ENCODE measurements at regions not wholly inside any gene's neighbourhood (a gene's known extent, or its start where the extent isn't known, plus 50 kb on each side); places are given as distances from the start of the nearest gene placed in this dataset.

DNA sequence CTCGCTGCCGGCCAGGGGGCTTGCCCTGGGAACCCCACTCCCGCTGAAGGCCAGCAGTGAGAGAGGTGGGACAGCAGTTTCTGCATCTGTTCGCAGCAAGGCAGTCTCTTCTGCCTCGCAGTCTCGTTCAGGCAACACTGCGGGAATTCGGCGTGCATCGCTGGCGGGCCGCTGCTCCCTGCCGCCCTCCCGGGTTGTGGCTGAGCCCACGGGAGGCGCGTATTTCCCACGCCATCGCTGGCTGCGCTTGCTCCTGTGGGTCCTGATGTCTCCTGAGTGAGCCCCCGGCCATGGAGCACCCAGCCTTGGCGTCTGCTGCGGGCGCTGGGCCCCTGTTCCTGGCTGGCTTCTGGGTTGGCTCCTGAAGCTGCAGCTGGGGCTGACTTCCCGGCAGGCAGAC lies 227.9 kb downstream of the TEX29 start:
- H4K20me1 ChIP-seq (ENCODE audit: insufficient read depth, low read length, poor library complexity, severe bottlenecking), result no peaks in the 10 kb centered on the region
- no peaks in the 10 kb centered on the region for H3K36me3 ChIP-seq (ENCODE audit: insufficient read depth, low read length)
- H3K9ac ChIP-seq (ENCODE audit: low read depth, low read length, poor library complexity, severe bottlenecking), result no peak overlapping the region
- no peaks in the 10 kb centered on the region; the same call in 1 of the 2 replicates for H3K9me3 ChIP-seq (ENCODE audit: insufficient read depth, low read depth, low read length)
- no peaks in the 10 kb centered on the region for H3F3A ChIP-seq (ENCODE audit: low read depth)
- TF ChIP-seq, protein P1, sequence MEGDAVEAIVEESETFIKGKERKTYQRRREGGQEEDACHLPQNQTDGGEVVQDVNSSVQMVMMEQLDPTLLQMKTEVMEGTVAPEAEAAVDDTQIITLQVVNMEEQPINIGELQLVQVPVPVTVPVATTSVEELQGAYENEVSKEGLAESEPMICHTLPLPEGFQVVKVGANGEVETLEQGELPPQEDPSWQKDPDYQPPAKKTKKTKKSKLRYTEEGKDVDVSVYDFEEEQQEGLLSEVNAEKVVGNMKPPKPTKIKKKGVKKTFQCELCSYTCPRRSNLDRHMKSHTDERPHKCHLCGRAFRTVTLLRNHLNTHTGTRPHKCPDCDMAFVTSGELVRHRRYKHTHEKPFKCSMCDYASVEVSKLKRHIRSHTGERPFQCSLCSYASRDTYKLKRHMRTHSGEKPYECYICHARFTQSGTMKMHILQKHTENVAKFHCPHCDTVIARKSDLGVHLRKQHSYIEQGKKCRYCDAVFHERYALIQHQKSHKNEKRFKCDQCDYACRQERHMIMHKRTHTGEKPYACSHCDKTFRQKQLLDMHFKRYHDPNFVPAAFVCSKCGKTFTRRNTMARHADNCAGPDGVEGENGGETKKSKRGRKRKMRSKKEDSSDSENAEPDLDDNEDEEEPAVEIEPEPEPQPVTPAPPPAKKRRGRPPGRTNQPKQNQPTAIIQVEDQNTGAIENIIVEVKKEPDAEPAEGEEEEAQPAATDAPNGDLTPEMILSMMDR (conservative IDR thresholded peaks at IDR 0.05; ENCODE audit: low read length), result no peak
- no peak for TF ChIP-seq EZH2phosphoT487 (IDR thresholded peaks at IDR 0.05; ENCODE audit: borderline replicate concordance)
- H3K9me2 ChIP-seq (replicated peaks; ENCODE audit: low read depth, low read length), result no peaks in the 10 kb centered on the region
- no peaks in the 10 kb centered on the region for H3K27me3 ChIP-seq (ENCODE audit: insufficient read depth, low read length, poor library complexity, severe bottlenecking)
- no peaks in the 10 kb centered on the region for H3K79me2 ChIP-seq (ENCODE audit: insufficient read depth, low read length)
- H2AFZ ChIP-seq (ENCODE audit: low read length), result no peak overlapping the region
- H3K4me3 ChIP-seq (ENCODE audit: low read length, poor library complexity, severe bottlenecking), result no peak overlapping the region
- H3K4me2 ChIP-seq (ENCODE audit: low read depth, low read length, poor library complexity, severe bottlenecking), result no peak overlapping the region
- no peaks in the 10 kb centered on the region for H3K4me1 ChIP-seq (ENCODE audit: insufficient read depth, low read length, poor library complexity, severe bottlenecking)

DNA sequence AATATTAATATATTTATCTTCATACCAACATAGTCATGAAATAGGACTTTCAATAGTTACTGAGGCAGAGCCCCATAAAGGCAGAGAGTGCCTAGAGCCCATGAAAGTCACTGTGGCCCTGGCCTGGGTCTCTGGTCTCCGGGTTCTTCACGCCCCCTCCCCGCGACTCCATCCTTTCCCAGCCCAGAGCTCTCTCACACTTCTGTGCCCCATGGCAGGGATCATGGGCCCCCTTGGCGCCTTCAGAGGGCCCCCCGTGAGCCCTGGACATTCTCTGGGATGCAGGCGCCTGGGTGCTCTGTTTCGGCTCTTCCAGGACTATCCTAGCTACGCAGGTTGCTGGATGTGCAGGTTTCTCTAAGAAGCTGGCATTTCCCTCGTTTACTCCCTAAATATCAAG lies 228.4 kb downstream of the TEX29 start:
- Histone ChIP-seq H3K4me1 (ENCODE audit: insufficient read depth, low read length, poor library complexity, severe bottlenecking) (no peaks in the 10 kb centered on the region), H3K9me3 (ENCODE audit: insufficient read depth, low read depth, low read length) (no peaks in the 10 kb centered on the region; the same call in 1 of the 2 replicates), H3F3A (ENCODE audit: low read depth) (no peaks in the 10 kb centered on the region), H3K27me3 (ENCODE audit: insufficient read depth, low read length, poor library complexity, severe bottlenecking) (no peaks in the 10 kb centered on the region), H3K79me2 (ENCODE audit: insufficient read depth, low read length) (no peaks in the 10 kb centered on the region), H3K4me3 (ENCODE audit: low read length, poor library complexity, severe bottlenecking) (no peak overlapping the region), H4K20me1 (ENCODE audit: insufficient read depth, low read length, poor library complexity, severe bottlenecking) (no peaks in the 10 kb centered on the region), H2AFZ (ENCODE audit: low read length) (no peak overlapping the region), H3K9ac (ENCODE audit: low read depth, low read length, poor library complexity, severe bottlenecking) (no peak overlapping the region), H3K36me3 (ENCODE audit: insufficient read depth, low read length) (no peaks in the 10 kb centered on the region), H3K4me2 (ENCODE audit: low read depth, low read length, poor library complexity, severe bottlenecking) (no peak overlapping the region), H3K9me2 (replicated peaks; ENCODE audit: low read depth, low read length) (no peaks in the 10 kb centered on the region)
- TF ChIP-seq EZH2phosphoT487 (IDR thresholded peaks at IDR 0.05; ENCODE audit: borderline replicate concordance), result no peak
- TF ChIP-seq, protein P1 (conservative IDR thresholded peaks at IDR 0.05; ENCODE audit: low read length), result no peak

DNA sequence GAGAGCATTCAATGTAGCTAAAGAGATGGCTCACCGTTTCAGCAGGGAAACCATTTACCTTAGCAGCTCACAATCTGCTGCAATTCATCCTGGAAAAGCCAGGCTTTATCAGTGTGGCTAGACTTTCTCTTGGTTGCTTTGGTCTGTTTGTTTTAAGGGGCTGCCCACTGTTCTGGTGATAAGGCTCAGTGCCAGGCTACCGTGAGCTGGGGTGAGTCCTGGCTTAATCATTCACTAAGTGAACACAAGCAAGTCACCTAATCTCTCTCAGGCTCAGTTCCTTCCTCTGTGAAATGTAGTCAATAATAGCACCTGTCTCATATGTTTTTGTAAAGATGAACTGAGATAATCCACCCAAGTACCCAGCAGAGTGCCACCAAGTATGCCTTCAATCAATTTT lies 229.0 kb downstream of the TEX29 start:
- no peak for TF ChIP-seq EZH2phosphoT487 (IDR thresholded peaks at IDR 0.05; ENCODE audit: borderline replicate concordance)
- TF ChIP-seq, protein P1 (conservative IDR thresholded peaks at IDR 0.05; ENCODE audit: low read length), result no peak
- no peaks in the 10 kb centered on the region for H3F3A ChIP-seq (ENCODE audit: low read depth)
- H3K4me1 ChIP-seq (ENCODE audit: insufficient read depth, low read length, poor library complexity, severe bottlenecking), result no peaks in the 10 kb centered on the region
- no peak overlapping the region for H2AFZ ChIP-seq (ENCODE audit: low read length)
- H3K79me2 ChIP-seq (ENCODE audit: insufficient read depth, low read length), result no peaks in the 10 kb centered on the region
- no peaks in the 10 kb centered on the region for H4K20me1 ChIP-seq (ENCODE audit: insufficient read depth, low read length, poor library complexity, severe bottlenecking)
- H3K9me3 ChIP-seq (ENCODE audit: insufficient read depth, low read depth, low read length), result no peaks in the 10 kb centered on the region; the same call in 1 of the 2 replicates
- no peak overlapping the region for H3K9ac ChIP-seq (ENCODE audit: low read depth, low read length, poor library complexity, severe bottlenecking)
- H3K36me3 ChIP-seq (ENCODE audit: insufficient read depth, low read length), result no peaks in the 10 kb centered on the region
- H3K4me3 ChIP-seq (ENCODE audit: low read length, poor library complexity, severe bottlenecking), result no peak overlapping the region
- H3K9me2 ChIP-seq (replicated peaks; ENCODE audit: low read depth, low read length), result no peaks in the 10 kb centered on the region
- no peak overlapping the region for H3K4me2 ChIP-seq (ENCODE audit: low read depth, low read length, poor library complexity, severe bottlenecking)
- no peaks in the 10 kb centered on the region for H3K27me3 ChIP-seq (ENCODE audit: insufficient read depth, low read length, poor library complexity, severe bottlenecking)

Data from Loucy (cell line).